Left ventricle myocardium inferior (tissue), 1 donor: ENCODE measurements at regions not wholly inside any gene's neighbourhood (a gene's known extent, or its start where the extent isn't known, plus 50 kb on each side); places are given as distances from the start of the nearest gene placed in this dataset.

Experiments
- DNase-seq: peaks from one replicate; pipeline ENCODE4 v3.0.0-alpha.2; 2020
- H3K27ac ChIP-seq: fragments of 200-600 bp; replicated peaks from 2 replicates; pipeline ENCODE4 v1.8.0; 2021
- H3K27me3 ChIP-seq: fragments of 200-600 bp; 2 replicates; pipeline ENCODE4 v1.8.0; 2021; ENCODE audit warnings: low read depth
- H3K36me3 ChIP-seq: fragments of 200-600 bp; 2 replicates; pipeline ENCODE4 v1.8.0; 2021
- H3K4me1 ChIP-seq: fragments of 200-600 bp; 2 replicates; pipeline ENCODE4 v1.8.0; 2021
- H3K4me3 ChIP-seq: fragments of 200-600 bp; 2 replicates; pipeline ENCODE4 v1.8.0; 2021; ENCODE audit warnings: mild to moderate bottlenecking, moderate library complexity
- H3K9me3 ChIP-seq: fragments of 200-600 bp; replicated peaks from 2 replicates; pipeline ENCODE4 v1.8.0; 2021
- intact Hi-C: fragments of 100-400 bp; cut with micrococcal nuclease; formaldehyde crosslinking; loops from one replicate; pipeline ENCODE4 v1.11.0; 2022
- TF ChIP-seq, protein P1 (sequence below): fragments of 200-600 bp; IDR thresholded peaks from 2 replicates; pipeline ENCODE4 v1.8.0; 2021; ENCODE audit warnings: antibody characterized with exemption, mild to moderate bottlenecking, borderline replicate concordance
- donor health status: DM: no; HTN: yes; CAD: no; lungs with severe emphysema.

DNA sequence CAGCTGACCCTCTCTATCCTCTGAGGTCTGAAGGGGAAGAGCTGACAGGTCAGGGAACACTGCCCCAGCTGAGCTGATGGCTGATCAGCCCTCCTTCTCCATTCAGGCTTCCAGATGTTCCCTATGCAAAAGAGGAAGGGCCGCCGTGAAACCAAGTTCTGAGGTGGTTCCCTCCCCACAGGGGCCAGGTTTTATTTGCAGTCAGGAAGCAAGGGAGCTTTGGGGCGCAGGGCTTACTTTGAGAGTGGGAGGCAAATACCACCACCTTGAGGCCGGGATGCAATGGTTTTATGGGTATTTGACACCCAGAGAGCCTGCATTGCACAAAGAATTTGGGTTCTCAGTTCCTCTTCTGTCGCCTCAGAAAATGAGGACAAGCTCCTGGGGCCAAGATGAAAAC lies 186.9 kb downstream of the ARRDC4 start:
- Histone ChIP-seq H3K4me1 (no peaks in the 10 kb centered on the region), H3K27ac (no peak overlapping the region), H3K9me3 (no peaks in the 10 kb centered on the region), H3K4me3 (no peak overlapping the region), H3K36me3 (no peaks in the 10 kb centered on the region), H3K27me3 (peaks cover 37% of the 10 kb centered on the region)
- intact Hi-C loops: no loop called here
- TF ChIP-seq, protein P1, sequence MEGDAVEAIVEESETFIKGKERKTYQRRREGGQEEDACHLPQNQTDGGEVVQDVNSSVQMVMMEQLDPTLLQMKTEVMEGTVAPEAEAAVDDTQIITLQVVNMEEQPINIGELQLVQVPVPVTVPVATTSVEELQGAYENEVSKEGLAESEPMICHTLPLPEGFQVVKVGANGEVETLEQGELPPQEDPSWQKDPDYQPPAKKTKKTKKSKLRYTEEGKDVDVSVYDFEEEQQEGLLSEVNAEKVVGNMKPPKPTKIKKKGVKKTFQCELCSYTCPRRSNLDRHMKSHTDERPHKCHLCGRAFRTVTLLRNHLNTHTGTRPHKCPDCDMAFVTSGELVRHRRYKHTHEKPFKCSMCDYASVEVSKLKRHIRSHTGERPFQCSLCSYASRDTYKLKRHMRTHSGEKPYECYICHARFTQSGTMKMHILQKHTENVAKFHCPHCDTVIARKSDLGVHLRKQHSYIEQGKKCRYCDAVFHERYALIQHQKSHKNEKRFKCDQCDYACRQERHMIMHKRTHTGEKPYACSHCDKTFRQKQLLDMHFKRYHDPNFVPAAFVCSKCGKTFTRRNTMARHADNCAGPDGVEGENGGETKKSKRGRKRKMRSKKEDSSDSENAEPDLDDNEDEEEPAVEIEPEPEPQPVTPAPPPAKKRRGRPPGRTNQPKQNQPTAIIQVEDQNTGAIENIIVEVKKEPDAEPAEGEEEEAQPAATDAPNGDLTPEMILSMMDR: no peak
- DNase-seq: no peak

DNA sequence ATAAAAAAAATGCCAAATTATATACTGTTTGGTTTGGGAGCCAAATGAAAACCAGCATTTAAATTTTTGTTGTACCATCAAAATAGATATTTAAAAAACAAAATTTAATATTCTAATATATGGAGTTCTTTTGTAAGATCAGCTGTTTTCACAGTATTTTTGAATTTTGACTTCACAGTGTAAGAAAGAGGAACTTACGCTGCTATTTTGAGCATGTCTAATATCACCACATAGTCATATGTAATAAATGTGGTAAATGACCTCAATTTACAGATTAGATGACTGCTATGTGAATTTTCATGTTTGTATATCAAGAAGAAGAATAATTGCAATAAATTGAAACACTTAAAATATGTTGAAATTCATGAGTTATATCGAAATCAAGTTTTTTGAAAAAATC lies 189.6 kb downstream of the ARRDC4 start:
- H3K27ac ChIP-seq: no peak overlapping the region
- no peaks in the 10 kb centered on the region for H3K9me3 ChIP-seq
- peaks cover 37% of the 10 kb centered on the region for H3K27me3 ChIP-seq
- intact Hi-C loops: no loop called here
- TF ChIP-seq, protein P1: no peak
- H3K4me1 ChIP-seq: no peaks in the 10 kb centered on the region
- no peak for DNase-seq
- no peaks in the 10 kb centered on the region for H3K36me3 ChIP-seq
- no peak overlapping the region for H3K4me3 ChIP-seq

DNA sequence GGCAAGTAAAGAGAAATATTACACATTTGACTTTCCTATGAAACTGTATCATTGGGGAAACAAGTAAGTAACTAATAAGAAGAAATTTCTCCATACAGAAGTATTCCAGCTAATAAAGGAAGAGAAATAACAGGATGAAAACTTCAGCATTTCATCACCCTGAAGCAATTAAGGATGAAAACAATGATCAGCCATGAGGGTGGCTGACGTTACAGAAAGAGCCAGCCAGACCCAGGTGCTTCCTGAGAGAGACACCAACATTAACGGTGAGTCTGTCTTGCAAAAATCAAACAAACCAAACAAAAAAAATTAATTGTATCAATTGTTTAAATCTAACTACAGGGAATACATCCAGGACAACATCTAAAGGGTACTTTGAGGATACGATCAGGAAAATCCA lies 190.0 kb downstream of the ARRDC4 start:
- TF ChIP-seq, protein P1: no peak
- no peaks in the 10 kb centered on the region for H3K9me3 ChIP-seq

DNA sequence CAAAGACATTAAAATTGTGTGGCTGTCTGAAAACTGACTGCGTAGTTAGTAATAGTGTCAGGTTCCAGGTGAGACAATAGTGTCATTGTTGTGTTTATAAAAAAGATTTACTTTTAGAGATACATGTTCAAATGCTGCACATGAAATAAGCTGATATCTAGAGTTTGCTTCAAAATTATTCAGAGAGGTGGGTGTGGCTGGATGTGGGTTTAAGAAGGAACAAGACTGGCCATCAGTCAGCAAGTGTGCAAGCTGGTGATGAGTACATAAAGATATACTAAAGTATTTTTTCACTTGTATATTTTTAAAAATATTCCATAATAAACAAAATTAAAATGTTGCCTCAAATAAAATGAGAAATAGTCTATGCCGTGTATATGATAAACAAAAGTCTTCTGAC lies 190.6 kb downstream of the ARRDC4 start:
- intact Hi-C loops: no loop called here
- no peak for DNase-seq
- Histone ChIP-seq H3K9me3 (no peaks in the 10 kb centered on the region), H3K4me3 (no peak overlapping the region), H3K4me1 (no peaks in the 10 kb centered on the region), H3K27me3 (peaks cover 34% of the 10 kb centered on the region), H3K27ac (no peak overlapping the region), H3K36me3 (no peaks in the 10 kb centered on the region)
- TF ChIP-seq, protein P1: no peak

More for the DNA sequence above, 190.0 kb downstream of the ARRDC4 start:
- Histone ChIP-seq H3K27me3 (peaks cover 37% of the 10 kb centered on the region), H3K27ac (no peak overlapping the region), H3K36me3 (no peaks in the 10 kb centered on the region), H3K4me3 (no peak overlapping the region), H3K4me1 (no peaks in the 10 kb centered on the region)
- intact Hi-C loops: no loop called here
- no peak for DNase-seq

DNA sequence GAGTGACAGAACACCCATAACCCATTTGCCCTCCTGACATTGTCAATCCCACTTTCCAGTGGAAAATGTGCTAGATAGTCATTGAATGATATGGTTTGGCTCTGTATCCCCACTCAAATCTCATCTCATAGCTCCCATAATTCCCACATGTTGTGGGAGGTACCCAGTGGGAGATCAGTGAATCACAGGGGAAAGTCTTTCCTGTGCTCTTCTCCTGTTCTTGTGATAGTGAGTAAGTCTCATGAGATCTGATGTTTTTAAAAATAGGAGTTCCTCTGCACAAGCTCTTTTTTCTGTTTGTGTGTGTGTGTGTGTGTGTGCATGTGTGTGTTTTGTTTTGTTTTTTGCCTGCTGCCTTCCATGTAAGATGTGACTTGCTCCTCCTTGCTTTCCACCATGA lies 191.7 kb downstream of the ARRDC4 start:
- intact Hi-C loops: no loop called here
- H3K4me3 ChIP-seq: no peak overlapping the region
- peaks cover 25% of the 10 kb centered on the region for H3K27me3 ChIP-seq
- no peaks in the 10 kb centered on the region for H3K36me3 ChIP-seq
- DNase-seq: no peak
- no peaks in the 10 kb centered on the region for H3K9me3 ChIP-seq
- no peak overlapping the region for H3K27ac ChIP-seq
- TF ChIP-seq, protein P1: no peak
- no peaks in the 10 kb centered on the region for H3K4me1 ChIP-seq

DNA sequence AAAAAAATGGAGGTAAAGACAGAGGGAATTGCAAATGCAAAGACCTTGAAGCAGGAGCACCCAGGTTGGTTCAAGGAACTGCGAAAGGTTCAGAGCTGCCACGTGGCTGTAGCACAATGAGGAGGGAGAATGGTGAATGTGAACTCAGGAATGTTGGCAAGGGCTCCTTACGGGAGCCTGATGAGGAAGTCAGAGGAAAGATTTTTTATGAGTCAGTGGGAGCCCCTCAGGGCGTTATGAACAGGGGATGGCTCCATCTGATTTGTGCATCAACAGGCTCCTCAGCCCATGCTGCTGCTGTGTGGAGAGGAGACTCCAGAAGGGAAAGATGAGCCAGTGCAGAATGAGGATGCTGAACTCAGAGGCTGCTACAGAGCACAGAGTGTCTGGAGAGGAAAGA lies 194.4 kb downstream of the ARRDC4 start:
- Histone ChIP-seq H3K27ac (no peak overlapping the region), H3K4me1 (no peaks in the 10 kb centered on the region), H3K36me3 (no peaks in the 10 kb centered on the region), H3K9me3 (no peaks in the 10 kb centered on the region), H3K27me3 (no peaks in the 10 kb centered on the region), H3K4me3 (no peak overlapping the region)
- TF ChIP-seq, protein P1: no peak
- intact Hi-C loops: no loop called here
- DNase-seq: no peak
